ENCODE measurements at regions not wholly inside any gene's neighbourhood (a gene's known extent, or its start where the extent isn't known, plus 50 kb on each side); places are given as distances from the start of the nearest gene placed in this dataset.
"Not testable (repeated sequence)": the region's sequence is repeated elsewhere in the genome, so short reads cannot be mapped to it uniquely, and the experiment has no call there.

GRCh38 chr5:30387974-30388632 is 805.4 kb upstream of the CDH6 start:
- DNase-seq (ENCODE audit: low read depth, low spot score): no peak

- DNase-seq (ENCODE audit: low read depth, low spot score): no peak
Measured at GRCh38 chr5:30385754-30386153, 807.7 kb upstream of the CDH6 start.

- DNase-seq (ENCODE audit: low read depth, low spot score): no peak
Measured at GRCh38 chr5:30384171-30384570, 809.3 kb upstream of the CDH6 start.

GRCh38 chr5:30380228-30380627 is 813.3 kb upstream of the CDH6 start:
- DNase-seq (ENCODE audit: low read depth, low spot score): no peak

GRCh38 chr5:30376848-30377247 is 816.6 kb upstream of the CDH6 start:
- no peak for DNase-seq (ENCODE audit: low read depth, low spot score)

GRCh38 chr5:30368064-30368463 is 825.4 kb upstream of the CDH6 start:
- no peak for DNase-seq (ENCODE audit: low read depth, low spot score)

GRCh38 chr5:30365031-30365430 is 828.5 kb upstream of the CDH6 start:
- not testable (repeated sequence) for DNase-seq (ENCODE audit: low read depth, low spot score)

- DNase-seq (ENCODE audit: low read depth, low spot score): no peak
Measured at GRCh38 chr5:30357371-30357770, 836.1 kb upstream of the CDH6 start.

GRCh38 chr5:30355675-30356074 is 837.8 kb upstream of the CDH6 start:
- DNase-seq (ENCODE audit: low read depth, low spot score): no peak

- DNase-seq (ENCODE audit: low read depth, low spot score): no peak
Measured at GRCh38 chr5:30347858-30348257, 845.6 kb upstream of the CDH6 start.

- DNase-seq (ENCODE audit: low read depth, low spot score): peak; percentile 4
Measured at GRCh38 chr5:30345539-30346345, 847.7 kb upstream of the CDH6 start.

GRCh38 chr5:30343707-30344106 is 849.8 kb upstream of the CDH6 start:
- no peak for DNase-seq (ENCODE audit: low read depth, low spot score)

GRCh38 chr5:30341466-30341865 is 852.0 kb upstream of the CDH6 start:
- no peak for DNase-seq (ENCODE audit: low read depth, low spot score)

GRCh38 chr5:30337084-30337573 is 856.4 kb upstream of the CDH6 start:
- no peak for DNase-seq (ENCODE audit: low read depth, low spot score)

- no peak for DNase-seq (ENCODE audit: low read depth, low spot score)
Measured at GRCh38 chr5:30331534-30331933, 862.0 kb upstream of the CDH6 start.

GRCh38 chr5:30325795-30326194 is 867.7 kb upstream of the CDH6 start:
- no peak for DNase-seq (ENCODE audit: low read depth, low spot score)

GRCh38 chr5:30324083-30324482 is 869.4 kb upstream of the CDH6 start:
- DNase-seq (ENCODE audit: low read depth, low spot score): no peak

GRCh38 chr5:30287890-30288289 is 905.6 kb upstream of the CDH6 start:
- DNase-seq (ENCODE audit: low read depth, low spot score): no peak

- DNase-seq (ENCODE audit: low read depth, low spot score): no peak
Measured at GRCh38 chr5:30279237-30279636, 914.2 kb upstream of the CDH6 start.

- DNase-seq (ENCODE audit: low read depth, low spot score): no peak
Measured at GRCh38 chr5:30267026-30267425, 926.5 kb upstream of the CDH6 start.

- DNase-seq (ENCODE audit: low read depth, low spot score): no peak
Measured at GRCh38 chr5:30239331-30240022, 954.0 kb upstream of the CDH6 start.

GRCh38 chr5:30237189-30237588 is 956.3 kb upstream of the CDH6 start:
- DNase-seq (ENCODE audit: low read depth, low spot score): no peak
